ENCODE measurements at regions not wholly inside any gene's neighbourhood (a gene's known extent, or its start where the extent isn't known, plus 50 kb on each side); places are given as distances from the start of the nearest gene placed in this dataset.

- no peak overlapping the region for H3K4me3 ChIP-seq (ENCODE audit: low read length in 3 of 3)
- peaks cover 8 to 28% (median 11%) of the 10 kb centered on the region in 3 donors for H3K36me3 ChIP-seq (ENCODE audit: control insufficient read depth in 2 of 3, insufficient read depth in 3 of 3, low read length in 3 of 3)
- no peak for DNase-seq
- H3K4me1 ChIP-seq (ENCODE audit: control insufficient read depth in 2 of 3, insufficient read depth in 2 of 3, low read depth in 1 of 3, low read length in 3 of 3): peaks cover 0 to 7% (median 0%) of the 10 kb centered on the region in 3 donors
- TF ChIP-seq, protein P1, sequence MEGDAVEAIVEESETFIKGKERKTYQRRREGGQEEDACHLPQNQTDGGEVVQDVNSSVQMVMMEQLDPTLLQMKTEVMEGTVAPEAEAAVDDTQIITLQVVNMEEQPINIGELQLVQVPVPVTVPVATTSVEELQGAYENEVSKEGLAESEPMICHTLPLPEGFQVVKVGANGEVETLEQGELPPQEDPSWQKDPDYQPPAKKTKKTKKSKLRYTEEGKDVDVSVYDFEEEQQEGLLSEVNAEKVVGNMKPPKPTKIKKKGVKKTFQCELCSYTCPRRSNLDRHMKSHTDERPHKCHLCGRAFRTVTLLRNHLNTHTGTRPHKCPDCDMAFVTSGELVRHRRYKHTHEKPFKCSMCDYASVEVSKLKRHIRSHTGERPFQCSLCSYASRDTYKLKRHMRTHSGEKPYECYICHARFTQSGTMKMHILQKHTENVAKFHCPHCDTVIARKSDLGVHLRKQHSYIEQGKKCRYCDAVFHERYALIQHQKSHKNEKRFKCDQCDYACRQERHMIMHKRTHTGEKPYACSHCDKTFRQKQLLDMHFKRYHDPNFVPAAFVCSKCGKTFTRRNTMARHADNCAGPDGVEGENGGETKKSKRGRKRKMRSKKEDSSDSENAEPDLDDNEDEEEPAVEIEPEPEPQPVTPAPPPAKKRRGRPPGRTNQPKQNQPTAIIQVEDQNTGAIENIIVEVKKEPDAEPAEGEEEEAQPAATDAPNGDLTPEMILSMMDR (IDR thresholded peaks at IDR 0.05; ENCODE audit: borderline replicate concordance, extremely low read depth, insufficient read depth): no peak
- FAIRE-seq: no peak
- H3K27ac ChIP-seq (ENCODE audit: low read depth in 2 of 2, low read length in 2 of 2): no peak overlapping the region
- intact Hi-C loops (cut with DNase I): no loop called here
- no peak overlapping the region for H3K9ac ChIP-seq (ENCODE audit: low read length in 3 of 3)
- H3K9me3 ChIP-seq (ENCODE audit: control insufficient read depth in 2 of 3, insufficient read depth in 1 of 3, low read length in 3 of 3): no peaks in the 10 kb centered on the region
- H3K27me3 ChIP-seq (ENCODE audit: control insufficient read depth, insufficient read depth, low read length): no peaks in the 10 kb centered on the region
Measured at GRCh38 chr20:3312940-3313682, 74.1 kb upstream of the SLC4A11 start.

DNA sequence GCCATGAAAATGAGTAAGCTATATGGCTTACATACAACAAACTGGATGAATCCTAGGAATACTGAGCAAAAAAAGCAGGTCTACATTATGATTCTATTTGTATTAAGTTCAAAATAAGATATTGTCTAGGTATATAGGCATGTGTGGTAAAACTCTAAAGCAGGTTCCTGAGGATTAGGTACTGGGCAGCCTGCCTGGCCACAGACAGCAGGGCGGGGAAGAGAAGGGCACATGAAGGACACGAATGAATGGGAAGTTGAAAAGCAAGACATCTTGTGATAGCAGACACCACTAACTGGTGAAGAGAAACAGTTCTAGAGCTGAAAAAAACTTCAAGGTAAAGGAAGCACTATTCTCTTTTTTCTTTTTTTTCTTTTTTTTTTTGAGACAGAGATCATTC, 72.6 kb upstream of the SLC4A11 start:
- FAIRE-seq (no peak), DNase-seq (no peak)
- Histone ChIP-seq H3K27ac (ENCODE audit: low read depth in 2 of 2, low read length in 2 of 2) (no peak overlapping the region), H3K4me1 (ENCODE audit: control insufficient read depth in 2 of 3, insufficient read depth in 2 of 3, low read depth in 1 of 3, low read length in 3 of 3) (peaks cover 0 to 7% (median 0%) of the 10 kb centered on the region in 3 donors), H3K4me3 (ENCODE audit: low read length in 3 of 3) (no peak overlapping the region), H3K9ac (ENCODE audit: low read length in 3 of 3) (no peak overlapping the region), H3K27me3 (ENCODE audit: control insufficient read depth, insufficient read depth, low read length) (no peaks in the 10 kb centered on the region), H3K9me3 (ENCODE audit: control insufficient read depth in 2 of 3, insufficient read depth in 1 of 3, low read length in 3 of 3) (no peaks in the 10 kb centered on the region), H3K36me3 (ENCODE audit: control insufficient read depth in 2 of 3, insufficient read depth in 3 of 3, low read length in 3 of 3) (peaks cover 7 to 43% (median 24%) of the 10 kb centered on the region in 3 donors)
- intact Hi-C loops (cut with DNase I): no loop called here
- TF ChIP-seq, protein P1 (IDR thresholded peaks at IDR 0.05; ENCODE audit: borderline replicate concordance, extremely low read depth, insufficient read depth): no peak

DNA sequence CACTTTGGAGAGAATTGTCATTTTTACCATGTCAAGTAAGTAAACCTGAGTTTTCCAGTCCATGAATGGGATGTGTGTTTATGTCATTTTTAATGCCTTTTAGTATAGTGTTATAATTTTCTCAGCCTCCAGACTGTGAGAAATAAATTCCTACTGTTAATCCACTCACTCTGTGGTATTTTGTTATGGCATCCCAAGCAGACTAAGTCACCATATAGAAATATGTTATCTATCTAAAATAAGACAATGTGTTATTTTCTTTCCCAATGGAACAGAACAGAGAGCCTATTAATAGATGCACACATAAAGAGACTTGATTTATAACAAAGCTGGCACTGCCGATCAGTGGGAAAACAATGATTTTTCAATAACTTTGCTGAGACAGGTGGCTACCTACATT, 70.2 kb upstream of the SLC4A11 start:
- Histone ChIP-seq H3K9ac (ENCODE audit: low read length in 3 of 3) (no peak overlapping the region), H3K4me3 (ENCODE audit: low read length in 3 of 3) (no peak overlapping the region), H3K36me3 (ENCODE audit: control insufficient read depth in 2 of 3, insufficient read depth in 3 of 3, low read length in 3 of 3) (peaks cover 5 to 38% (median 30%) of the 10 kb centered on the region in 3 donors), H3K9me3 (ENCODE audit: control insufficient read depth in 2 of 3, insufficient read depth in 1 of 3, low read length in 3 of 3) (no peaks in the 10 kb centered on the region), H3K27me3 (ENCODE audit: control insufficient read depth, insufficient read depth, low read length) (no peaks in the 10 kb centered on the region), H3K4me1 (ENCODE audit: control insufficient read depth in 2 of 3, insufficient read depth in 2 of 3, low read depth in 1 of 3, low read length in 3 of 3) (peaks cover 0 to 1% (median 0%) of the 10 kb centered on the region in 3 donors), H3K27ac (ENCODE audit: low read depth in 2 of 2, low read length in 2 of 2) (no peak overlapping the region)
- intact Hi-C loops (cut with DNase I): no loop called here
- TF ChIP-seq, protein P1 (IDR thresholded peaks at IDR 0.05; ENCODE audit: borderline replicate concordance, extremely low read depth, insufficient read depth): no peak
- DNase-seq: no peak
- FAIRE-seq: peak; percentile 33
